CD14-positive monocyte (primary cell): ENCODE measurements at regions not wholly inside any gene's neighbourhood (a gene's known extent, or its start where the extent isn't known, plus 50 kb on each side); places are given as distances from the start of the nearest gene placed in this dataset.

Experiments
- DNase-seq, 3 donors: peaks; one replicate each; pipeline ENCODE4 v3.0.0-alpha.2; 2011 to 2022
- H2AFZ ChIP-seq: 2 replicates; pipeline ENCODE4 v1.6.0; 2012; ENCODE audit warnings: mild to moderate bottlenecking, low read depth, low read length, inconsistent platforms; ENCODE audit not compliant: insufficient read depth, poor library complexity, severe bottlenecking
- H3K27ac ChIP-seq, 2 donors: 1 replicate in 1 of 2; 2 replicates in 1 of 2; pipeline ENCODE4 v1.5.1; 2012 to 2013; ENCODE audit warnings: low read length in 2 of 2, control low read depth in 1 of 2, inconsistent platforms in 1 of 2, low read depth in 1 of 2, mild to moderate bottlenecking in 1 of 2
- H3K27me3 ChIP-seq, 2 donors: one replicate each; pipeline versions ENCODE4 v1.6.0 to v1.6.1; 2011 to 2013; ENCODE audit warnings: low read length in 2 of 2; ENCODE audit not compliant: control insufficient read depth in 2 of 2, insufficient read depth in 2 of 2
- H3K36me3 ChIP-seq, 2 donors: replicated peaks in 1 of 2; 1 replicate in 1 of 2; 2 replicates in 1 of 2; pipeline versions ENCODE4 v1.5.1 to v1.6.1; 2012 to 2013; ENCODE audit warnings: low read length in 2 of 2, control low read depth in 1 of 2, inconsistent platforms in 1 of 2, mild to moderate bottlenecking in 1 of 2; ENCODE audit not compliant: insufficient read depth in 2 of 2, control insufficient read depth in 1 of 2
- H3K4me1 ChIP-seq, 2 donors: 1 replicate in 1 of 2; 2 replicates in 1 of 2; pipeline versions ENCODE4 v1.5.1 to v1.6.1; 2012 to 2013; ENCODE audit warnings: low read length in 2 of 2, control low read depth in 1 of 2, inconsistent platforms in 1 of 2, mild to moderate bottlenecking in 1 of 2, moderate library complexity in 1 of 2; ENCODE audit not compliant: insufficient read depth in 2 of 2, control insufficient read depth in 1 of 2
- H3K4me2 ChIP-seq: replicated peaks from 2 replicates; pipeline ENCODE3; 2012; ENCODE audit warnings: low read length, moderate library complexity, mild to moderate bottlenecking; ENCODE audit not compliant: poor library complexity, severe bottlenecking; ENCODE audit errors: extremely low read depth
- H3K4me3 ChIP-seq, 3 experiments: fragments of 200-600 bp in 1 of 3; sonication (generic) in 1 of 3; replicated peaks in 1 of 3; 1 replicate in 2 of 3; 2 replicates in 1 of 3; pipeline ENCODE4 v1.5.1; 2011 to 2013; ENCODE audit warnings: low read length in 3 of 3, mild to moderate bottlenecking in 3 of 3, control low read depth in 2 of 3, low read depth in 2 of 3, inconsistent platforms in 1 of 3, moderate library complexity in 1 of 3
- H3K79me2 ChIP-seq: 2 replicates; pipeline ENCODE4 v1.6.0; 2012; ENCODE audit warnings: mild to moderate bottlenecking, control low read depth, inconsistent platforms, low read length, moderate library complexity; ENCODE audit not compliant: insufficient read depth
- H3K9ac ChIP-seq: 2 replicates; pipeline ENCODE4 v1.6.0; 2017; ENCODE audit warnings: low read length, mild to moderate bottlenecking; ENCODE audit not compliant: insufficient read depth, poor library complexity, severe bottlenecking
- H3K9me3 ChIP-seq, 2 donors: replicated peaks in 1 of 2; 1 replicate in 1 of 2; 2 replicates in 1 of 2; pipeline versions ENCODE4 v1.5.1 to v1.6.1; 2012 to 2013; ENCODE audit warnings: low read length in 2 of 2, control low read depth in 1 of 2; ENCODE audit not compliant: control insufficient read depth in 1 of 2, insufficient read depth in 1 of 2
- H4K20me1 ChIP-seq: 2 replicates; pipeline ENCODE4 v1.6.0; 2012; ENCODE audit warnings: mild to moderate bottlenecking, low read length, control low read depth, moderate library complexity; ENCODE audit not compliant: insufficient read depth
- H3K27ac Mint-ChIP-seq, 7 donors: one replicate each; pipeline ENCODE4 v1.8.0; 2020; ENCODE audit warnings: mild to moderate bottlenecking in 7 of 7, mixed read lengths in 7 of 7, moderate library complexity in 6 of 7, inconsistent platforms in 2 of 7
- H3K27me3 Mint-ChIP-seq, 3 donors: one replicate each; pipeline ENCODE4 v1.8.0; 2021 to 2022; ENCODE audit warnings: low read depth in 3 of 3, mild to moderate bottlenecking in 3 of 3, mixed read lengths in 3 of 3, moderate library complexity in 3 of 3, inconsistent platforms in 1 of 3
- H3K36me3 Mint-ChIP-seq, 2 donors: one replicate each; pipeline ENCODE4 v1.8.0; 2020; ENCODE audit warnings: mixed read lengths in 2 of 2, inconsistent platforms in 1 of 2, mild to moderate bottlenecking in 1 of 2
- H3K4me1 Mint-ChIP-seq: one replicate; pipeline ENCODE4 v1.8.0; 2020; ENCODE audit warnings: mild to moderate bottlenecking, mixed read lengths
- H3K4me3 Mint-ChIP-seq, 2 donors: one replicate each; pipeline ENCODE4 v1.8.0; 2020; ENCODE audit warnings: mild to moderate bottlenecking in 2 of 2, mixed read lengths in 2 of 2, moderate library complexity in 1 of 2
- H3K9me3 Mint-ChIP-seq, 7 donors: one replicate each; pipeline ENCODE4 v1.8.0; 2020 to 2022; ENCODE audit warnings: mixed read lengths in 7 of 7, mild to moderate bottlenecking in 6 of 7, moderate library complexity in 6 of 7, inconsistent platforms in 2 of 7
- WGBS: methylation state at CpG from one replicate; pipeline ENCODE4 v1.1.5; 2013; ENCODE audit warnings: missing lambda C conversion rate; ENCODE audit not compliant: insufficient coverage; 5-methylcytosine and 5-hydroxymethylcytosine counted together
- intact Hi-C, 2 donors: fragments of 100-400 bp; cut with micrococcal nuclease; formaldehyde crosslinking; loops; one replicate each; pipeline versions ENCODE4 v1.15.0 to v1.15.1; 2023
- TF ChIP-seq, protein P1 (sequence below): fragments of 200-600 bp; IDR thresholded peaks from one replicate; pipeline ENCODE4 v1.8.0; 2022; ENCODE audit warnings: antibody characterized with exemption, mild to moderate bottlenecking

GRCh38 chr20:11375966-11376365 is 541.7 kb upstream of the BTBD3 start:
- H3K79me2 ChIP-seq, result no peaks in the 10 kb centered on the region
- H3K27me3 ChIP-seq, result no peaks in the 10 kb centered on the region
- Mint-ChIP-seq H3K27me3 (peaks cover 0 to 2% (median 1%) of the 10 kb centered on the region in 3 donors), H3K36me3 (no peaks in the 10 kb centered on the region), H3K4me1 (no peaks in the 10 kb centered on the region), H3K9me3 (peaks cover 0 to 15% (median 5%) of the 10 kb centered on the region in 7 donors), H3K4me3 (no peak overlapping the region), H3K27ac (no peak overlapping the region)
- H3K4me1 ChIP-seq, result no peaks in the 10 kb centered on the region
- H3K9me3 ChIP-seq, result peaks cover 0 to 13% of the 10 kb centered on the region in 2 donors
- H3K9ac ChIP-seq, result no peak overlapping the region
- H3K4me3 ChIP-seq, result no peak overlapping the region
- WGBS, result 100% methylated on average over 1 of the region's 2 CpGs
- TF ChIP-seq, protein P1, sequence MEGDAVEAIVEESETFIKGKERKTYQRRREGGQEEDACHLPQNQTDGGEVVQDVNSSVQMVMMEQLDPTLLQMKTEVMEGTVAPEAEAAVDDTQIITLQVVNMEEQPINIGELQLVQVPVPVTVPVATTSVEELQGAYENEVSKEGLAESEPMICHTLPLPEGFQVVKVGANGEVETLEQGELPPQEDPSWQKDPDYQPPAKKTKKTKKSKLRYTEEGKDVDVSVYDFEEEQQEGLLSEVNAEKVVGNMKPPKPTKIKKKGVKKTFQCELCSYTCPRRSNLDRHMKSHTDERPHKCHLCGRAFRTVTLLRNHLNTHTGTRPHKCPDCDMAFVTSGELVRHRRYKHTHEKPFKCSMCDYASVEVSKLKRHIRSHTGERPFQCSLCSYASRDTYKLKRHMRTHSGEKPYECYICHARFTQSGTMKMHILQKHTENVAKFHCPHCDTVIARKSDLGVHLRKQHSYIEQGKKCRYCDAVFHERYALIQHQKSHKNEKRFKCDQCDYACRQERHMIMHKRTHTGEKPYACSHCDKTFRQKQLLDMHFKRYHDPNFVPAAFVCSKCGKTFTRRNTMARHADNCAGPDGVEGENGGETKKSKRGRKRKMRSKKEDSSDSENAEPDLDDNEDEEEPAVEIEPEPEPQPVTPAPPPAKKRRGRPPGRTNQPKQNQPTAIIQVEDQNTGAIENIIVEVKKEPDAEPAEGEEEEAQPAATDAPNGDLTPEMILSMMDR, result no peak
- no peak overlapping the region for H2AFZ ChIP-seq
- no peaks in the 10 kb centered on the region for H4K20me1 ChIP-seq
- H3K4me2 ChIP-seq, result no peak overlapping the region
- no peak for DNase-seq
- intact Hi-C loops, result no loop called here
- H3K36me3 ChIP-seq, result no peaks in the 10 kb centered on the region
- no peak overlapping the region for H3K27ac ChIP-seq

DNA sequence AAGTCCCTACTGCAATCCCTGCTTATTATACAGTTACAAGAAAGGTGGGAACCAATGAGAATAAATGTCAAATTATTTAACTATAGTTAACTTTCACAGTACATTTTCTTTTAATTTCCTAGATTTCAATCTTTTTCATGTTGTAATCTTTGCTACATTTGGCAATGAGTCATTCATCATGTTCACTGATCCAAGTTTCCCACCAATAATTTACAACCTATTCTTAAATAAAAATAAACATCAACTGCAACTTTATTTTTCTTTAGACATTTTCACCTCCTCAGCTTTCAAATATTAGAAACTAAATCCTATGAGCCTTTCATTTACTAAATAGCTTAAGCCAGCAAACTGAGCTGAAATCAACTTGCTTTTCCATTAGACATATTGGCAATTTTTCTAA is 541.3 kb upstream of the BTBD3 start:
- Histone ChIP-seq H3K27me3 (no peaks in the 10 kb centered on the region), H3K4me3 (no peak overlapping the region), H2AFZ (no peak overlapping the region), H3K9ac (no peak overlapping the region), H3K79me2 (no peaks in the 10 kb centered on the region), H3K36me3 (no peaks in the 10 kb centered on the region), H3K27ac (no peak overlapping the region), H3K4me2 (no peak overlapping the region), H3K4me1 (no peaks in the 10 kb centered on the region), H3K9me3 (peaks cover 0 to 13% of the 10 kb centered on the region in 2 donors), H4K20me1 (no peaks in the 10 kb centered on the region)
- Mint-ChIP-seq H3K27me3 (peaks cover 0 to 2% (median 1%) of the 10 kb centered on the region in 3 donors), H3K27ac (no peak overlapping the region), H3K9me3 (peaks cover 0 to 19% (median 5%) of the 10 kb centered on the region in 7 donors), H3K4me1 (no peaks in the 10 kb centered on the region), H3K36me3 (no peaks in the 10 kb centered on the region), H3K4me3 (no peak overlapping the region)
- DNase-seq, result no peak
- TF ChIP-seq, protein P1, result no peak
- intact Hi-C loops, result no loop called here
